Lung (tissue), 11 donors: ENCODE measurements at regions not wholly inside any gene's neighbourhood (a gene's known extent, or its start where the extent isn't known, plus 50 kb on each side); places are given as distances from the start of the nearest gene placed in this dataset.

ENCODE experiments used
- ATAC-seq: fragments of 200-7000 bp; cut with Tn5 transposase; one replicate; pipeline ENCODE4 v1.9.1; 2020; ENCODE audit warnings: moderate number of reproducible peaks; ENCODE audit not compliant: insufficient read depth, low FRiP score
- DNase-seq, 3 donors: peaks; one replicate each; pipeline ENCODE4 v3.0.0-alpha.2; 2013 to 2017
- H3K27ac ChIP-seq, 2 donors: one replicate each; pipeline ENCODE4 v1.5.1; 2013; ENCODE audit warnings: mild to moderate bottlenecking in 2 of 2, moderate library complexity in 2 of 2, control low read depth in 1 of 2, inconsistent platforms in 1 of 2, low read depth in 1 of 2, low read length in 1 of 2
- H3K27me3 ChIP-seq, 3 donors: one replicate each; pipeline ENCODE4 v1.5.1; 2013; ENCODE audit warnings: low read length in 2 of 3; ENCODE audit not compliant: control insufficient read depth in 3 of 3, insufficient read depth in 3 of 3
- H3K36me3 ChIP-seq, 4 donors: one replicate each; pipeline ENCODE4 v1.5.1; 2013; ENCODE audit warnings: low read length in 4 of 4, mild to moderate bottlenecking in 1 of 4, moderate library complexity in 1 of 4; ENCODE audit not compliant: control insufficient read depth in 4 of 4, insufficient read depth in 4 of 4
- H3K4me1 ChIP-seq, 5 donors: one replicate each; pipeline ENCODE4 v1.5.1; 2013; ENCODE audit warnings: low read length in 5 of 5, mild to moderate bottlenecking in 2 of 5, moderate library complexity in 1 of 5; ENCODE audit not compliant: control insufficient read depth in 5 of 5, insufficient read depth in 5 of 5
- H3K4me3 ChIP-seq: one replicate; pipeline ENCODE4 v1.5.1; 2013; ENCODE audit warnings: mild to moderate bottlenecking, control low read depth, moderate library complexity
- H3K9ac ChIP-seq, 2 donors: one replicate each; pipeline ENCODE4 v1.5.1; 2013; ENCODE audit warnings: low read length in 2 of 2, control low read depth in 1 of 2; ENCODE audit not compliant: insufficient read depth in 1 of 2
- H3K9me3 ChIP-seq, 4 donors: one replicate each; pipeline ENCODE4 v1.5.1; 2013; ENCODE audit warnings: low read length in 3 of 4, mild to moderate bottlenecking in 1 of 4, moderate library complexity in 1 of 4; ENCODE audit not compliant: control insufficient read depth in 4 of 4, insufficient read depth in 3 of 4
- whole genome bisulfite sequencing, 2 donors: extraction: QIAGEN DNeasy Blood & Tissue Kit; methylation state at CpG; one replicate each; pipeline ENCODE4 v1.1.7; 2013; 5-methylcytosine and 5-hydroxymethylcytosine counted together
- TF ChIP-seq, protein P1 (sequence below): IDR thresholded peaks from 2 replicates; pipeline ENCODE4 v1.5.1; 2012; ENCODE audit warnings: mild to moderate bottlenecking; ENCODE audit errors: control extremely low read depth, extremely low read depth
- donor health status: control.
- donor health status: control.
- donor health status: Bipolar disorder and iron deficiency.
- donor health status: healthy.
- donor health status: DM: yes; HTN: yes; CAD: no.

- ATAC-seq = no peak
- no peak overlapping the region for H3K9ac ChIP-seq
- TF ChIP-seq, protein P1, sequence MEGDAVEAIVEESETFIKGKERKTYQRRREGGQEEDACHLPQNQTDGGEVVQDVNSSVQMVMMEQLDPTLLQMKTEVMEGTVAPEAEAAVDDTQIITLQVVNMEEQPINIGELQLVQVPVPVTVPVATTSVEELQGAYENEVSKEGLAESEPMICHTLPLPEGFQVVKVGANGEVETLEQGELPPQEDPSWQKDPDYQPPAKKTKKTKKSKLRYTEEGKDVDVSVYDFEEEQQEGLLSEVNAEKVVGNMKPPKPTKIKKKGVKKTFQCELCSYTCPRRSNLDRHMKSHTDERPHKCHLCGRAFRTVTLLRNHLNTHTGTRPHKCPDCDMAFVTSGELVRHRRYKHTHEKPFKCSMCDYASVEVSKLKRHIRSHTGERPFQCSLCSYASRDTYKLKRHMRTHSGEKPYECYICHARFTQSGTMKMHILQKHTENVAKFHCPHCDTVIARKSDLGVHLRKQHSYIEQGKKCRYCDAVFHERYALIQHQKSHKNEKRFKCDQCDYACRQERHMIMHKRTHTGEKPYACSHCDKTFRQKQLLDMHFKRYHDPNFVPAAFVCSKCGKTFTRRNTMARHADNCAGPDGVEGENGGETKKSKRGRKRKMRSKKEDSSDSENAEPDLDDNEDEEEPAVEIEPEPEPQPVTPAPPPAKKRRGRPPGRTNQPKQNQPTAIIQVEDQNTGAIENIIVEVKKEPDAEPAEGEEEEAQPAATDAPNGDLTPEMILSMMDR = no peak
- H3K4me3 ChIP-seq = no peak overlapping the region
- no peaks in the 10 kb centered on the region for H3K27me3 ChIP-seq
- no peaks in the 10 kb centered on the region for H3K4me1 ChIP-seq
- H3K36me3 ChIP-seq = no peaks in the 10 kb centered on the region
- DNase-seq = no peak
- no peak overlapping the region for H3K27ac ChIP-seq
- H3K9me3 ChIP-seq = no peaks in the 10 kb centered on the region
- WGBS, 2 donors = 79 to 81% methylated on average over 11 of the region's 11 CpGs
These were observed 125.4 kb downstream of the C5orf15 start for GRCh38 chr5:133842846-133843611.

DNA sequence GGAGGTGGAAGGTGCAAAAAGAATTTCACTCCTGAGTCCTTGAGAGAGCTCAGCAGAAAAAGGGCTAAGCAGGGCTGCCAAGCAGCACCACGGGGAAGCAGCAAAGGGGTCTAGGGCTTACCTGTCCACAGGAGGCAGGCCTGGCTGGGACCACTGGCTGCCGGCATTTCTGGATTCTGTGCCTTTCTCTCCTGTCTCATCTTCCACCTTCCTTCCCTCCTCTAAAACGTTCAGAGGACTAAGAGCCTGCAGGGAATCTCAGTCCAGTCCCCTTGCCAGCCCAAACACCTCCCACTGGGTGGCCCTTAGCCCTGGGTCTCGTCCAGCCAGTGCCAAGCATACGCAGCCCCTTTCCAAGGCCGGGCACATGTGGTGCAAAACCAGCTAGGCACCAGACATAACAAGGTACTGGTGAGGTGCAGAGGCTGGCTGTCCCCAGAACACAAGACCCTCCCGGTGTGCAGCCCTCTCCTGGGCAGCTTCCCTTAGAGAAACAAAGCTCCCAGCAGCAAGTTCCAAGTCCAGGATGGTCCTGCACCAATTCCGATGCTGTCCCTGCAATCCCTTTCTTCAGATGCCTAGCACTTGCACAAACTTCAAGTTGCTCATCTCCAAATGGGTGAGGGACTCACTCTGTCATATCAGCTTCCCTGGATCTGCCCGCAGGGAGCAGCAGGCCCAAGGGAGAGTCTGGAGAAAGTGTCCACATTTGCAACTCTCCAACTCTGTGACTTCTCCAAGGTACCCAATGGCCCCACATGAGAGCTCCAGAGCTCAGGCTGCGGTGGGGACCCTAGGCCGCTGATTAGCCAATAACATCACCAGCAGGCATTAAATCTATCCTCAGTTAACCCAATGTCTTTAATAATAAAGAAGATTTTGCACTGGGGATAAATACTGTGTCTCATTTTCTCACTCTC, 126.3 kb downstream of the C5orf15 start:
- no peak for DNase-seq

DNA sequence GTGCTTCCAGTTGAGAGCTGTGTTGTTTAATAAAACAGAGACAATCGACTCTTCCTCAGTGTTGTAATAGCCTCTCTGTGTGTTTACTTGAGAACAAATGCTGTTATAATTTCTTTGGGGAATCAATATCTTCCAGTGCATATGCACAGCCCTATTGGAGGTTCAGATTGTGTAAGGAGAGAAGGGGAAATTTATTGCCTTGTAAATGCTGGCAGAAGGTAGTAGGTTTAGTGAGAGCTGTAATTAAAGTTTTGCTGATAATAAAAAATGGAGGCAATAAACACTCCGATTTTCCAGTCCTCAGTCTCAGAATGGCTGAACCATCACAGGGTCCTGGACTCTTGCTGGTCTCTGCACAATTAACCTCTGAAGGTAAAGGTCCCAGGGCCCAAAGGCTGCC, 128.3 kb downstream of the C5orf15 start:
- TF ChIP-seq, protein P1 = no peak

More for the DNA sequence above, 126.3 kb downstream of the C5orf15 start:
- Histone ChIP-seq H3K36me3 (no peaks in the 10 kb centered on the region), H3K4me3 (no peak overlapping the region), H3K27ac (no peak overlapping the region), H3K4me1 (no peaks in the 10 kb centered on the region), H3K9me3 (no peaks in the 10 kb centered on the region), H3K9ac (no peak overlapping the region), H3K27me3 (no peaks in the 10 kb centered on the region)
- TF ChIP-seq, protein P1 = no peak
- ATAC-seq = no peak
- 82 to 87% methylated on average over 11 of the region's 11 CpGs for WGBS, 2 donors

More for the DNA sequence above, 128.3 kb downstream of the C5orf15 start:
- Histone ChIP-seq H3K4me1 (no peaks in the 10 kb centered on the region), H3K36me3 (no peaks in the 10 kb centered on the region), H3K9ac (no peak overlapping the region), H3K27me3 (no peaks in the 10 kb centered on the region), H3K4me3 (no peak overlapping the region), H3K9me3 (peaks cover 0 to 3% (median 0%) of the 10 kb centered on the region in 4 donors), H3K27ac (no peak overlapping the region)
- ATAC-seq = no peak
- no peak for DNase-seq
- WGBS, 2 donors = 69 to 81% methylated on average over 2 of the region's 2 CpGs
